Osteoblast (primary cell): ENCODE measurements at regions not wholly inside any gene's neighbourhood (a gene's known extent, or its start where the extent isn't known, plus 50 kb on each side); places are given as distances from the start of the nearest gene placed in this dataset.

Experiments used
- DNase-seq: peaks from one replicate; pipeline ENCODE4 v3.0.0; 2011; ENCODE audit warnings: low spot score, mixed read lengths; ENCODE audit not compliant: insufficient read length; ENCODE audit errors: missing footprints
- H2AFZ ChIP-seq: 2 replicates; pipeline ENCODE4 v1.6.0; 2011; ENCODE audit warnings: mild to moderate bottlenecking, low read length
- H3K27ac ChIP-seq: 2 replicates; pipeline ENCODE4 v1.5.1; 2011; ENCODE audit warnings: mild to moderate bottlenecking, low read depth, low read length, moderate library complexity
- H3K27me3 ChIP-seq: 2 replicates; pipeline ENCODE4 v1.6.0; 2012; ENCODE audit warnings: mild to moderate bottlenecking, control low read depth, inconsistent platforms, low read length, moderate library complexity; ENCODE audit not compliant: insufficient read depth
- H3K36me3 ChIP-seq: 2 replicates; pipeline ENCODE4 v1.5.1; 2011; ENCODE audit warnings: mild to moderate bottlenecking, low read length, control low read depth, moderate library complexity; ENCODE audit not compliant: insufficient read depth
- H3K4me1 ChIP-seq: 2 replicates; pipeline ENCODE4 v1.5.1; 2011; ENCODE audit warnings: mild to moderate bottlenecking, low read length, control low read depth, moderate library complexity; ENCODE audit not compliant: insufficient read depth
- H3K4me2 ChIP-seq: 2 replicates; pipeline ENCODE4 v1.6.0; 2011; ENCODE audit warnings: mild to moderate bottlenecking, low read length; ENCODE audit not compliant: insufficient read depth
- H3K4me3 ChIP-seq: fragments of 200-600 bp; sonication (generic); 3 replicates; pipeline ENCODE4 v1.5.1; 2012; ENCODE audit warnings: mild to moderate bottlenecking, low read length, inconsistent platforms; ENCODE audit not compliant: insufficient read depth
- H3K79me2 ChIP-seq: 2 replicates; pipeline ENCODE4 v1.6.0; 2012; ENCODE audit warnings: mild to moderate bottlenecking, low read length, control low read depth, inconsistent platforms; ENCODE audit not compliant: insufficient read depth
- H3K9me3 ChIP-seq: 2 replicates; pipeline ENCODE4 v1.5.1; 2011; ENCODE audit warnings: low read depth, low read length, control low read depth
- H4K20me1 ChIP-seq: 2 replicates; pipeline ENCODE4 v1.6.0; 2012; ENCODE audit warnings: mild to moderate bottlenecking, low read length, control low read depth; ENCODE audit not compliant: insufficient read depth
- CTCF ChIP-seq: IDR thresholded peaks from 2 replicates; pipeline ENCODE4 v1.5.1; 2011; ENCODE audit warnings: mild to moderate bottlenecking, low read depth, low read length, moderate library complexity; ENCODE audit errors: extremely low read depth

DNA sequence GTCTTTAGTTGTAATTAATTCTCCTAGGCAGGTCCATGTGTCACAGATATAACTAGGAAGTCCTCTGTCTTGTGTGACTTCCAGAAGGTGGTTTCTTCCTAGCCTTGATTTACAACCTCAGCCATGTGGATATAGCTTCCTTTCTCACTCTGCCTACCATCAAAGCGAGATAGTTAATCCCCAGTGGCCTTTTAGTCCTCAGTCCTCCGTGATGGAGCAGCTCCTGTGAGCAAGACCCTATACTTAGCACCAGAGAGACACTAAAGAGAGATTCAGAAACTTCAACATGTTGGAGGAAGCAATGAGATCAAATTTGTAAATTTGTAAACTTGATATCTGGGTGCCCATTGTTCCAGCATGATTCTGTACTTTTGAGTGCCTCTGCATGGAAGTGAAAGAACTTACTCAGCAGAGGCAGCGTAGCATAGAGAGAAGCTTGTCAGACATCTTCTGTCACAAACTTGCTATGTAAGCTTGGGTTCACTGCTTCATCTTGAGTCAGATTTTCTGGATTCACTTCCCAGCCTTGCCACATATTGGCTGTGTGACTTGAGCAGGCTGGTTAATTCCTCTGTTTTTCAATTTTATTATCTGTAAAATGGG lies 170.2 kb upstream of the NR3C1 start:
- Histone ChIP-seq H3K9me3 (no peaks in the 10 kb centered on the region), H3K27me3 (no peaks in the 10 kb centered on the region), H4K20me1 (no peaks in the 10 kb centered on the region), H2AFZ (peak overlapping the region; percentile 36), H3K79me2 (no peaks in the 10 kb centered on the region), H3K4me2 (no peak overlapping the region), H3K4me1 (peaks cover 31% of the 10 kb centered on the region), H3K36me3 (no peaks in the 10 kb centered on the region), H3K27ac (no peak overlapping the region), H3K4me3 (no peak overlapping the region)
- TF ChIP-seq CTCF = no peak
- DNase-seq = no peak

GRCh38 chr5:143572671-143573070 lies 169.2 kb upstream of the NR3C1 start:
- H4K20me1 ChIP-seq = no peaks in the 10 kb centered on the region
- H3K9me3 ChIP-seq = no peaks in the 10 kb centered on the region
- H3K79me2 ChIP-seq = no peaks in the 10 kb centered on the region
- peak; percentile 41 for DNase-seq
- no peaks in the 10 kb centered on the region for H3K36me3 ChIP-seq
- H3K4me2 ChIP-seq = no peak overlapping the region
- H2AFZ ChIP-seq = no peak overlapping the region
- H3K4me3 ChIP-seq = no peak overlapping the region
- H3K27ac ChIP-seq = no peak overlapping the region
- TF ChIP-seq CTCF = no peak
- no peaks in the 10 kb centered on the region for H3K27me3 ChIP-seq
- H3K4me1 ChIP-seq = peaks cover 32% of the 10 kb centered on the region

GRCh38 chr5:143571642-143572624 lies 168.4 kb upstream of the NR3C1 start:
- Histone ChIP-seq H4K20me1 (no peaks in the 10 kb centered on the region), H3K79me2 (no peaks in the 10 kb centered on the region), H3K4me3 (no peak overlapping the region), H3K27me3 (no peaks in the 10 kb centered on the region), H3K4me2 (no peak overlapping the region), H3K27ac (no peak overlapping the region), H3K9me3 (no peaks in the 10 kb centered on the region), H3K36me3 (no peaks in the 10 kb centered on the region), H2AFZ (no peak overlapping the region), H3K4me1 (peaks cover 25% of the 10 kb centered on the region)
- no peak for TF ChIP-seq CTCF
- no peak for DNase-seq

GRCh38 chr5:143570989-143571388 lies 167.5 kb upstream of the NR3C1 start:
- H3K36me3 ChIP-seq = no peaks in the 10 kb centered on the region
- H3K27ac ChIP-seq = no peak overlapping the region
- no peaks in the 10 kb centered on the region for H4K20me1 ChIP-seq
- H3K27me3 ChIP-seq = no peaks in the 10 kb centered on the region
- no peaks in the 10 kb centered on the region for H3K79me2 ChIP-seq
- no peak for TF ChIP-seq CTCF
- no peaks in the 10 kb centered on the region for H3K9me3 ChIP-seq
- no peak overlapping the region for H2AFZ ChIP-seq
- peaks cover 22% of the 10 kb centered on the region for H3K4me1 ChIP-seq
- H3K4me2 ChIP-seq = no peak overlapping the region
- no peak overlapping the region for H3K4me3 ChIP-seq
- DNase-seq = no peak
